ENCODE measurements at regions not wholly inside any gene's neighbourhood (a gene's known extent, or its start where the extent isn't known, plus 50 kb on each side); places are given as distances from the start of the nearest gene placed in this dataset.

DNA sequence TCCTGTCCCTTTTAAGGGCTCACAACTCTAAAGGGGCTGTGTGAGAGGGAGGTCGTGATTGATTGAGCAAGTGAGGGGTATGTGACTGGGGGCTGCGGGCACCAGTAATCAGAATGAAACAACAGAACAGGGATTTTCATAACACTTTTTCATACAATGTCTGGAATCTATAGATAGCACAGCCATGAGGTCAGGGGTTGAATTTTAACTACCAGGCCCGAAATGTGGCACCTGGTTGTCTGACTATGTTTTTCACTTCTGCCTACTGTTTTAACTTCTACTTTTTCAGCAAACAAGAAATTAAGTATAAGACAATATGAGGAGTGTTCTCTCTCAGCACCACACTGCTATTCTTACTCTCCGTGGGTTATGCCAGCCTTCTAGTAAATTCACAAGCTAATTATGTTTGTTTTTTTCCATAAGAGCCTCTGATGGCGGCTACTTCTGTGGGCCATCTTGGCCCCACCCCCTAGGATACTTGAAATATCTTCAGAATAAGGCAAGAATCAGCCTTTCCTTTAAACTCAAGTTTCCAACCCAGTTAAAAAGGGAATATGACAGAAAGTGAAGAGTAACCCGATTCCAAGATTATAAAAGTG, 552.8 kb upstream of the CHORDC1 start:
- TF ChIP-seq GABPA (IDR thresholded peaks at IDR 0.05; ENCODE audit: low read depth) (no peak), SPI1 (IDR thresholded peaks at IDR 0.05; ENCODE audit: borderline replicate concordance, low read depth) (no peak), POLR2AphosphoS5 (IDR thresholded peaks at IDR 0.05; ENCODE audit: low read depth) (no peak)
- TF ChIP-seq, protein P1, sequence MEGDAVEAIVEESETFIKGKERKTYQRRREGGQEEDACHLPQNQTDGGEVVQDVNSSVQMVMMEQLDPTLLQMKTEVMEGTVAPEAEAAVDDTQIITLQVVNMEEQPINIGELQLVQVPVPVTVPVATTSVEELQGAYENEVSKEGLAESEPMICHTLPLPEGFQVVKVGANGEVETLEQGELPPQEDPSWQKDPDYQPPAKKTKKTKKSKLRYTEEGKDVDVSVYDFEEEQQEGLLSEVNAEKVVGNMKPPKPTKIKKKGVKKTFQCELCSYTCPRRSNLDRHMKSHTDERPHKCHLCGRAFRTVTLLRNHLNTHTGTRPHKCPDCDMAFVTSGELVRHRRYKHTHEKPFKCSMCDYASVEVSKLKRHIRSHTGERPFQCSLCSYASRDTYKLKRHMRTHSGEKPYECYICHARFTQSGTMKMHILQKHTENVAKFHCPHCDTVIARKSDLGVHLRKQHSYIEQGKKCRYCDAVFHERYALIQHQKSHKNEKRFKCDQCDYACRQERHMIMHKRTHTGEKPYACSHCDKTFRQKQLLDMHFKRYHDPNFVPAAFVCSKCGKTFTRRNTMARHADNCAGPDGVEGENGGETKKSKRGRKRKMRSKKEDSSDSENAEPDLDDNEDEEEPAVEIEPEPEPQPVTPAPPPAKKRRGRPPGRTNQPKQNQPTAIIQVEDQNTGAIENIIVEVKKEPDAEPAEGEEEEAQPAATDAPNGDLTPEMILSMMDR (IDR thresholded peaks at IDR 0.05; ENCODE audit: insufficient read depth, low read length): no peak
- TF ChIP-seq, protein P2, sequence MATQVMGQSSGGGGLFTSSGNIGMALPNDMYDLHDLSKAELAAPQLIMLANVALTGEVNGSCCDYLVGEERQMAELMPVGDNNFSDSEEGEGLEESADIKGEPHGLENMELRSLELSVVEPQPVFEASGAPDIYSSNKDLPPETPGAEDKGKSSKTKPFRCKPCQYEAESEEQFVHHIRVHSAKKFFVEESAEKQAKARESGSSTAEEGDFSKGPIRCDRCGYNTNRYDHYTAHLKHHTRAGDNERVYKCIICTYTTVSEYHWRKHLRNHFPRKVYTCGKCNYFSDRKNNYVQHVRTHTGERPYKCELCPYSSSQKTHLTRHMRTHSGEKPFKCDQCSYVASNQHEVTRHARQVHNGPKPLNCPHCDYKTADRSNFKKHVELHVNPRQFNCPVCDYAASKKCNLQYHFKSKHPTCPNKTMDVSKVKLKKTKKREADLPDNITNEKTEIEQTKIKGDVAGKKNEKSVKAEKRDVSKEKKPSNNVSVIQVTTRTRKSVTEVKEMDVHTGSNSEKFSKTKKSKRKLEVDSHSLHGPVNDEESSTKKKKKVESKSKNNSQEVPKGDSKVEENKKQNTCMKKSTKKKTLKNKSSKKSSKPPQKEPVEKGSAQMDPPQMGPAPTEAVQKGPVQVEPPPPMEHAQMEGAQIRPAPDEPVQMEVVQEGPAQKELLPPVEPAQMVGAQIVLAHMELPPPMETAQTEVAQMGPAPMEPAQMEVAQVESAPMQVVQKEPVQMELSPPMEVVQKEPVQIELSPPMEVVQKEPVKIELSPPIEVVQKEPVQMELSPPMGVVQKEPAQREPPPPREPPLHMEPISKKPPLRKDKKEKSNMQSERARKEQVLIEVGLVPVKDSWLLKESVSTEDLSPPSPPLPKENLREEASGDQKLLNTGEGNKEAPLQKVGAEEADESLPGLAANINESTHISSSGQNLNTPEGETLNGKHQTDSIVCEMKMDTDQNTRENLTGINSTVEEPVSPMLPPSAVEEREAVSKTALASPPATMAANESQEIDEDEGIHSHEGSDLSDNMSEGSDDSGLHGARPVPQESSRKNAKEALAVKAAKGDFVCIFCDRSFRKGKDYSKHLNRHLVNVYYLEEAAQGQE (IDR thresholded peaks at IDR 0.05; ENCODE audit: insufficient replicate concordance, low read depth): no peak
- no peak overlapping the region for H3K27ac ChIP-seq (replicated peaks)
- H3K4me3 ChIP-seq (replicated peaks; ENCODE audit: insufficient read depth, low read length): no peak overlapping the region
- no peak for DNase-seq (ENCODE audit: low read depth in 1 of 2, low spot score in 1 of 2)
- no peaks in the 10 kb centered on the region for H3K27me3 ChIP-seq (ENCODE audit: insufficient read depth, poor library complexity, severe bottlenecking)

DNA sequence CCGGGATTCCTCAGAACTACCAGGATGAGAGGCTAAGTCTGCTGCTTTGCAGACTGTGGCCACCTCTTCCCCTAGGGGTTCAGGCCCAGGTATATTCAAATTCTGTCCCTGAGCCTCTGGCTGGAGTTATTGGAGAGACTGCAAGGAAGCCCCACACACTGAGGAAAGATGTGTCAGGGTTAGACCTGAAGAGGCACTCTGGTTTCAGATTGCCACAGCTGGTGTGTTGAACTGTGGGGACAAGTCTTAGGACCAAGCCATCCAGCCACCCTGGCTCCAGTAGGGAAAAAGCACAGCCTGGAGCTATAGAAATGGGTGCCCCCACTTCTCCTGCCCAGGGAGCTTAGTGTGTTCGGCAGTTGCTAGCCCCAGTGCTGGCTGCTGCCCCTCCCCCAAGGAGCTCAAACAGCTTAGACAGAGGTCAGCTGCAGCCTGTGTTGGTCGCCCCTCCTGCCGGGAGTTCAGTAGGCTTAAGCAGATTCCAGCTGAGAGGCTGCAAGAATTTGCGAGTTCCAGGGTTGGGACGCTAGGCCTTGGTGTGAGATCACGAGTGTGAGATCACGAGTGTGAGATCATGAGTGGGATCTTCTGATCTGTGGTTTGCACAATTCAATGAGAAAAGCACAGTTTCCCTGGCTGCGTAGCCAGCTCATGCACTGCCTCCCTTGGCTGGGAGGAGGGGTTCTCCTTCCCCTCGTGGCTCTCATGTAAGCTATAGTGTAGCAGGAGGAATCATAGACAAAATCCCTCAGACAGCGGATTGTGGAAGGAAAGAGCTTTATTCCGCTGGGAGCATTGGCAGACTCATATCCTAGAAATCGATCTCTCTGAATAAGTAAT, 552.1 kb upstream of the CHORDC1 start:
- no peak for DNase-seq (ENCODE audit: low read depth in 1 of 2, low spot score in 1 of 2)
- H3K27me3 ChIP-seq (ENCODE audit: insufficient read depth, poor library complexity, severe bottlenecking): no peaks in the 10 kb centered on the region
- TF ChIP-seq GABPA (IDR thresholded peaks at IDR 0.05; ENCODE audit: low read depth) (no peak), POLR2AphosphoS5 (IDR thresholded peaks at IDR 0.05; ENCODE audit: low read depth) (no peak), SPI1 (IDR thresholded peaks at IDR 0.05; ENCODE audit: borderline replicate concordance, low read depth) (no peak)
- TF ChIP-seq, protein P2 (IDR thresholded peaks at IDR 0.05; ENCODE audit: insufficient replicate concordance, low read depth): no peak
- TF ChIP-seq, protein P1 (IDR thresholded peaks at IDR 0.05; ENCODE audit: insufficient read depth, low read length): no peak
- no peak overlapping the region for H3K4me3 ChIP-seq (replicated peaks; ENCODE audit: insufficient read depth, low read length)
- no peak overlapping the region for H3K27ac ChIP-seq (replicated peaks)

DNA sequence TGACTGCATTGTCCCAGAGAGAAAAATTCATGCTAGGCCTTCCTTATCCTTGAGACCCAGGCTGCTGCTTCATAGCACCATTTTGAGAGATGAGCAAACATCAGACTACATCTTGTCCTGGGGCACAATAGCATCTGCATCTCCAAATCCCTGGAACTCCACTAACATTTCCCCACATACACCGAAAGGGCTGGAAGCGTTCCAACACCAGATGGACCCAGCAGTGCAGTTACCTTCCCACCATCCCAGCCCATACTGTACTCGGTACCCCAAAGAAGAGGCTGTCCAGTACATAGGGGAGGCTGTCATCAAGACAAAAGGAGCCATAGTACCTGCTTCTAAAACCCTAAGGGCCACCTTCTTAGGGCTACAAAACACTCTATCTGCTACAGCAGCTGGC, 547.2 kb upstream of the CHORDC1 start:
- Histone ChIP-seq H3K4me3 (replicated peaks; ENCODE audit: insufficient read depth, low read length) (no peak overlapping the region), H3K27ac (replicated peaks) (no peak overlapping the region), H3K27me3 (ENCODE audit: insufficient read depth, poor library complexity, severe bottlenecking) (no peaks in the 10 kb centered on the region)
- no peak for DNase-seq (ENCODE audit: low read depth in 1 of 2, low spot score in 1 of 2)
- TF ChIP-seq, protein P1 (IDR thresholded peaks at IDR 0.05; ENCODE audit: insufficient read depth, low read length): no peak
- TF ChIP-seq POLR2AphosphoS5 (IDR thresholded peaks at IDR 0.05; ENCODE audit: low read depth) (no peak), SPI1 (IDR thresholded peaks at IDR 0.05; ENCODE audit: borderline replicate concordance, low read depth) (no peak), GABPA (IDR thresholded peaks at IDR 0.05; ENCODE audit: low read depth) (no peak)
- TF ChIP-seq, protein P2 (IDR thresholded peaks at IDR 0.05; ENCODE audit: insufficient replicate concordance, low read depth): no peak
